AG10803 (cell line): ENCODE measurements at regions not wholly inside any gene's neighbourhood (a gene's known extent, or its start where the extent isn't known, plus 50 kb on each side); places are given as distances from the start of the nearest gene placed in this dataset.

Experiments used
- DNase-seq: peaks from one replicate; pipeline ENCODE4 v3.0.0; 2010; ENCODE audit warnings: low read depth
- H3K4me3 ChIP-seq: 2 replicates; pipeline ENCODE4 v1.5.1; 2011; ENCODE audit warnings: mild to moderate bottlenecking, low read length, control low read depth
- CTCF ChIP-seq: conservative IDR thresholded peaks from 2 replicates; pipeline ENCODE4 v1.5.1; 2011; ENCODE audit warnings: mild to moderate bottlenecking, low read length, control low read depth, inconsistent platforms

GRCh38 chr3:72296477-72297111, 511.6 kb upstream of the PROK2 start:
- DNase-seq = no peak
- no peak overlapping the region for H3K4me3 ChIP-seq
- TF ChIP-seq CTCF = no peak

- no peak for TF ChIP-seq CTCF
- no peak overlapping the region for H3K4me3 ChIP-seq
- no peak for DNase-seq
These were observed 511.1 kb upstream of the PROK2 start for GRCh38 chr3:72295962-72296450.

GRCh38 chr3:72295276-72295961, 510.5 kb upstream of the PROK2 start:
- no peak for DNase-seq
- no peak overlapping the region for H3K4me3 ChIP-seq
- no peak for TF ChIP-seq CTCF

GRCh38 chr3:72290859-72291638, 506.1 kb upstream of the PROK2 start:
- no peak overlapping the region for H3K4me3 ChIP-seq
- no peak for DNase-seq
- TF ChIP-seq CTCF = no peak

- no peak overlapping the region for H3K4me3 ChIP-seq
- DNase-seq = no peak
- TF ChIP-seq CTCF = no peak
These were observed 504.7 kb upstream of the PROK2 start for GRCh38 chr3:72289692-72290071.

- TF ChIP-seq CTCF = no peak
- peak; percentile 91 for DNase-seq
- H3K4me3 ChIP-seq = peak overlapping the region; percentile 27
These were observed 504.2 kb upstream of the PROK2 start for GRCh38 chr3:72288955-72289691.
